Liver (tissue), 2 donors: ENCODE measurements at regions not wholly inside any gene's neighbourhood (a gene's known extent, or its start where the extent isn't known, plus 50 kb on each side); places are given as distances from the start of the nearest gene placed in this dataset.

Source experiments
- YY1 ChIP-seq: IDR thresholded peaks from 2 replicates; pipeline ENCODE4 v1.6.1; 2016; ENCODE audit warnings: antibody characterized with exemption, mild to moderate bottlenecking
- TF ChIP-seq, protein P1 (sequence below): fragments of 150-350 bp; IDR thresholded peaks from 2 replicates; pipeline ENCODE4 v1.5.1; 2017; ENCODE audit warnings: improper control_type of control experiment, low read depth, low read length; ENCODE audit not compliant: missing input control
- donor health status: healthy.

DNA sequence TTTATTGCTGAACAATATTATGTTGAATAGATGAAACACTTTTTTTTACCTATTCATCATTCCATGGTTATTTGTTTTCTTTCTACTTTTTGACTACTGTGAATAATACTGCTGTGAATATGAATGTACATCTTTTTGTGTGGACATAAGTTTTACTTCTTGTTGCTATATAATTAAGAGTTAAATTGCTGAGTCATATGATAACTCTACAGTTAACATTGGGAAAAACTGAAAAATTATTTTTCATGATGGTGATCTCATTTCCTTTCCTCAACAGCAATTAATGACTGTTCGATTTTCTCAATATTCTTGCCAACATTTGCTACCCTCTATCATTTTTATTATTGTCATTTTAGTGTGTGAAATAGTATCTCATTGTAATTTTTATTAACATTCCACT lies 106.9 kb upstream of the TECRL start:
- TF ChIP-seq YY1: no peak
- TF ChIP-seq, protein P1, sequence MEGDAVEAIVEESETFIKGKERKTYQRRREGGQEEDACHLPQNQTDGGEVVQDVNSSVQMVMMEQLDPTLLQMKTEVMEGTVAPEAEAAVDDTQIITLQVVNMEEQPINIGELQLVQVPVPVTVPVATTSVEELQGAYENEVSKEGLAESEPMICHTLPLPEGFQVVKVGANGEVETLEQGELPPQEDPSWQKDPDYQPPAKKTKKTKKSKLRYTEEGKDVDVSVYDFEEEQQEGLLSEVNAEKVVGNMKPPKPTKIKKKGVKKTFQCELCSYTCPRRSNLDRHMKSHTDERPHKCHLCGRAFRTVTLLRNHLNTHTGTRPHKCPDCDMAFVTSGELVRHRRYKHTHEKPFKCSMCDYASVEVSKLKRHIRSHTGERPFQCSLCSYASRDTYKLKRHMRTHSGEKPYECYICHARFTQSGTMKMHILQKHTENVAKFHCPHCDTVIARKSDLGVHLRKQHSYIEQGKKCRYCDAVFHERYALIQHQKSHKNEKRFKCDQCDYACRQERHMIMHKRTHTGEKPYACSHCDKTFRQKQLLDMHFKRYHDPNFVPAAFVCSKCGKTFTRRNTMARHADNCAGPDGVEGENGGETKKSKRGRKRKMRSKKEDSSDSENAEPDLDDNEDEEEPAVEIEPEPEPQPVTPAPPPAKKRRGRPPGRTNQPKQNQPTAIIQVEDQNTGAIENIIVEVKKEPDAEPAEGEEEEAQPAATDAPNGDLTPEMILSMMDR: no peak
